Thymus (tissue), 11 donors: ENCODE measurements at regions not wholly inside any gene's neighbourhood (a gene's known extent, or its start where the extent isn't known, plus 50 kb on each side); places are given as distances from the start of the nearest gene placed in this dataset.

Experiments used
- DNase-seq, 9 donors: peaks; one replicate each; pipeline ENCODE4 v3.0.0-alpha.2; 2013; ENCODE audit warnings: low spot score in 9 of 9, low read depth in 6 of 9, missing footprints in 1 of 9
- H3K27ac ChIP-seq, 2 donors: one replicate each; pipeline ENCODE4 v1.5.1; 2013; ENCODE audit warnings: control low read depth in 1 of 2, low read depth in 1 of 2, low read length in 1 of 2, mild to moderate bottlenecking in 1 of 2, moderate library complexity in 1 of 2
- H3K27me3 ChIP-seq, 2 donors: one replicate each; pipeline ENCODE4 v1.5.1; 2013; ENCODE audit warnings: low read length in 1 of 2; ENCODE audit not compliant: control insufficient read depth in 2 of 2, insufficient read depth in 1 of 2
- H3K36me3 ChIP-seq, 2 donors: one replicate each; pipeline ENCODE4 v1.5.1; 2013; ENCODE audit warnings: low read length in 1 of 2, mild to moderate bottlenecking in 1 of 2, moderate library complexity in 1 of 2; ENCODE audit not compliant: control insufficient read depth in 2 of 2, insufficient read depth in 2 of 2
- H3K4me1 ChIP-seq, 2 donors: one replicate each; pipeline ENCODE4 v1.5.1; 2013; ENCODE audit warnings: low read length in 2 of 2; ENCODE audit not compliant: control insufficient read depth in 2 of 2, insufficient read depth in 2 of 2
- H3K4me3 ChIP-seq, 2 donors: one replicate each; pipeline ENCODE4 v1.5.1; 2013; ENCODE audit warnings: low read length in 2 of 2, control low read depth in 1 of 2, mild to moderate bottlenecking in 1 of 2
- H3K9me3 ChIP-seq, 2 donors: one replicate each; pipeline ENCODE4 v1.5.1; 2013; ENCODE audit warnings: low read length in 1 of 2, mild to moderate bottlenecking in 1 of 2; ENCODE audit not compliant: control insufficient read depth in 2 of 2, insufficient read depth in 1 of 2
- WGBS: extraction: QIAGEN DNeasy Blood & Tissue Kit; methylation state at CpG from one replicate; pipeline ENCODE4 v1.1.7; 2013; 5-methylcytosine and 5-hydroxymethylcytosine counted together
- donor health status: healthy.

GRCh38 chr17:6350806-6351205, 84.1 kb downstream of the AIPL1 start:
- Histone ChIP-seq H3K4me3 (no peak overlapping the region), H3K4me1 (no peaks in the 10 kb centered on the region), H3K27ac (no peak overlapping the region), H3K27me3 (no peaks in the 10 kb centered on the region), H3K9me3 (no peaks in the 10 kb centered on the region), H3K36me3 (no peaks in the 10 kb centered on the region)
- DNase-seq = no peak
- WGBS = 97% methylated on average over 5 of the region's 5 CpGs

GRCh38 chr17:6348891-6349290, 86.0 kb downstream of the AIPL1 start:
- H3K4me3 ChIP-seq = no peak overlapping the region
- no peaks in the 10 kb centered on the region for H3K4me1 ChIP-seq
- no peaks in the 10 kb centered on the region for H3K9me3 ChIP-seq
- WGBS = 89% methylated on average over 9 of the region's 9 CpGs
- no peaks in the 10 kb centered on the region for H3K36me3 ChIP-seq
- no peak overlapping the region for H3K27ac ChIP-seq
- no peak for DNase-seq
- no peaks in the 10 kb centered on the region for H3K27me3 ChIP-seq

GRCh38 chr17:6347776-6348175, 87.1 kb downstream of the AIPL1 start:
- DNase-seq = no peak
- Histone ChIP-seq H3K27ac (no peak overlapping the region), H3K4me3 (no peak overlapping the region), H3K36me3 (no peaks in the 10 kb centered on the region), H3K9me3 (no peaks in the 10 kb centered on the region), H3K27me3 (no peaks in the 10 kb centered on the region), H3K4me1 (no peaks in the 10 kb centered on the region)
- WGBS = 89% methylated on average over 4 of the region's 4 CpGs

GRCh38 chr17:6346986-6347385, 87.9 kb downstream of the AIPL1 start:
- no peak for DNase-seq
- Histone ChIP-seq H3K27me3 (no peaks in the 10 kb centered on the region), H3K4me3 (no peak overlapping the region), H3K4me1 (no peaks in the 10 kb centered on the region), H3K9me3 (no peaks in the 10 kb centered on the region), H3K27ac (no peak overlapping the region), H3K36me3 (no peaks in the 10 kb centered on the region)
- WGBS = 92% methylated on average over 2 of the region's 2 CpGs

GRCh38 chr17:6346156-6346786, 88.7 kb downstream of the AIPL1 start:
- Histone ChIP-seq H3K27ac (no peak overlapping the region), H3K4me1 (no peaks in the 10 kb centered on the region), H3K36me3 (no peaks in the 10 kb centered on the region), H3K4me3 (no peak overlapping the region), H3K9me3 (no peaks in the 10 kb centered on the region), H3K27me3 (no peaks in the 10 kb centered on the region)
- DNase-seq = no peak
- WGBS = 83% methylated on average over 6 of the region's 6 CpGs

- 93% methylated on average over 3 of the region's 3 CpGs for WGBS
- no peaks in the 10 kb centered on the region for H3K4me1 ChIP-seq
- DNase-seq = no peak
Measured at GRCh38 chr17:6343736-6344135, 91.2 kb downstream of the AIPL1 start.

GRCh38 chr17:6343191-6343590, 91.7 kb downstream of the AIPL1 start:
- Histone ChIP-seq H3K4me3 (no peak overlapping the region), H3K9me3 (no peaks in the 10 kb centered on the region), H3K36me3 (no peaks in the 10 kb centered on the region), H3K4me1 (no peaks in the 10 kb centered on the region), H3K27ac (no peak overlapping the region), H3K27me3 (no peaks in the 10 kb centered on the region)
- WGBS = 94% methylated on average over 5 of the region's 5 CpGs
- DNase-seq = no peak

More at GRCh38 chr17:6343736-6344135, 91.2 kb downstream of the AIPL1 start:
- no peak overlapping the region for H3K27ac ChIP-seq
- H3K27me3 ChIP-seq = no peaks in the 10 kb centered on the region
- no peaks in the 10 kb centered on the region for H3K36me3 ChIP-seq
- H3K9me3 ChIP-seq = no peaks in the 10 kb centered on the region
- no peak overlapping the region for H3K4me3 ChIP-seq

- Histone ChIP-seq H3K36me3 (no peaks in the 10 kb centered on the region), H3K4me3 (no peak overlapping the region), H3K9me3 (no peaks in the 10 kb centered on the region), H3K4me1 (no peaks in the 10 kb centered on the region), H3K27ac (no peak overlapping the region), H3K27me3 (no peaks in the 10 kb centered on the region)
- 90% methylated on average over 7 of the region's 7 CpGs for WGBS
- DNase-seq = no peak
Measured at GRCh38 chr17:6340708-6341107, 94.2 kb downstream of the AIPL1 start.

- 90% methylated on average over 5 of the region's 5 CpGs for WGBS
- H3K4me1 ChIP-seq = no peaks in the 10 kb centered on the region
- DNase-seq = no peak
- H3K36me3 ChIP-seq = no peaks in the 10 kb centered on the region
- no peaks in the 10 kb centered on the region for H3K9me3 ChIP-seq
- no peaks in the 10 kb centered on the region for H3K27me3 ChIP-seq
- no peak overlapping the region for H3K4me3 ChIP-seq
- no peak overlapping the region for H3K27ac ChIP-seq
Measured at GRCh38 chr17:6334386-6334785, 100.5 kb downstream of the AIPL1 start.

GRCh38 chr17:6330936-6331335, 104.0 kb downstream of the AIPL1 start:
- 98% methylated on average over 2 of the region's 2 CpGs for WGBS
- no peaks in the 10 kb centered on the region for H3K9me3 ChIP-seq
- H3K27me3 ChIP-seq = no peaks in the 10 kb centered on the region
- no peak for DNase-seq
- no peak overlapping the region for H3K27ac ChIP-seq
- no peaks in the 10 kb centered on the region for H3K36me3 ChIP-seq
- no peak overlapping the region for H3K4me3 ChIP-seq
- H3K4me1 ChIP-seq = no peaks in the 10 kb centered on the region
